Osteocyte (in vitro differentiated cells): ENCODE measurements at regions not wholly inside any gene's neighbourhood (a gene's known extent, or its start where the extent isn't known, plus 50 kb on each side); places are given as distances from the start of the nearest gene placed in this dataset.

ENCODE experiments used
- DNase-seq: peaks from one replicate; pipeline ENCODE4 v3.0.0; 2021; ENCODE audit warnings: mixed read lengths; ENCODE audit not compliant: unreplicated experiment; ENCODE audit errors: extremely low spot score
- H3K27ac Mint-ChIP-seq: one replicate; pipeline ENCODE4 v1.8.0; 2021; ENCODE audit warnings: mild to moderate bottlenecking, mixed read lengths; ENCODE audit not compliant: unreplicated experiment
- H3K27me3 Mint-ChIP-seq: one replicate; pipeline ENCODE4 v1.8.0; 2021; ENCODE audit warnings: mixed read lengths; ENCODE audit not compliant: unreplicated experiment
- H3K36me3 Mint-ChIP-seq: one replicate; pipeline ENCODE4 v1.8.0; 2021; ENCODE audit warnings: mixed read lengths; ENCODE audit not compliant: unreplicated experiment
- H3K4me1 Mint-ChIP-seq: one replicate; pipeline ENCODE4 v1.8.0; 2021; ENCODE audit warnings: mixed read lengths; ENCODE audit not compliant: unreplicated experiment
- H3K4me3 Mint-ChIP-seq: one replicate; pipeline ENCODE4 v1.8.0; 2021; ENCODE audit warnings: mild to moderate bottlenecking, moderate library complexity, mixed read lengths; ENCODE audit not compliant: unreplicated experiment
- H3K9me3 Mint-ChIP-seq: one replicate; pipeline ENCODE4 v1.8.0; 2021; ENCODE audit warnings: mixed read lengths; ENCODE audit not compliant: unreplicated experiment
- TF ChIP-seq, protein P1 (sequence below): fragments of 200-600 bp; sonication (generic); IDR thresholded peaks from 2 replicates; pipeline ENCODE4 v1.5.0; 2021; ENCODE audit warnings: antibody characterized with exemption, mild to moderate bottlenecking, moderate library complexity

DNA sequence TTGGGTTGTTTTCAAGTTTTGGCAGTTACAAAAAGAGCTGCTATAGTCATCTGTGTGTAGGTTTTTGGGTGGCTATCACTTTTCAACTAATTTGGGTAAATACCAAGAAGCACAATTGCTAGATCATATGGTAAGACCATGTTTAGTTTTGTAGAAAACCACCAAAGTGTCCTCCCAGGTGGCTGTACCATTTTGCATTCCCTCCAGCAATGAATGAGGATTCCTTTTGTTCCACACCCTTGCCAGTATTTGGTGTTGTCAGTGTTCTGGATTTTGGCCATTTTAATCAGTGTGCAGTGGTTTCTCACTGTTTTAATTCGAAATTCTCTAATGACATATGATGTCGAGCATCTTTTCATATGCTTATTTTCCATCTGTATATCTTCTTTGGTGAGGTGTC is 457.5 kb upstream of the ARID1B start:
- H3K27me3 Mint-ChIP-seq: peaks cover 26% of the 10 kb centered on the region
- DNase-seq: no peak
- H3K4me3 Mint-ChIP-seq: no peak overlapping the region
- TF ChIP-seq, protein P1, sequence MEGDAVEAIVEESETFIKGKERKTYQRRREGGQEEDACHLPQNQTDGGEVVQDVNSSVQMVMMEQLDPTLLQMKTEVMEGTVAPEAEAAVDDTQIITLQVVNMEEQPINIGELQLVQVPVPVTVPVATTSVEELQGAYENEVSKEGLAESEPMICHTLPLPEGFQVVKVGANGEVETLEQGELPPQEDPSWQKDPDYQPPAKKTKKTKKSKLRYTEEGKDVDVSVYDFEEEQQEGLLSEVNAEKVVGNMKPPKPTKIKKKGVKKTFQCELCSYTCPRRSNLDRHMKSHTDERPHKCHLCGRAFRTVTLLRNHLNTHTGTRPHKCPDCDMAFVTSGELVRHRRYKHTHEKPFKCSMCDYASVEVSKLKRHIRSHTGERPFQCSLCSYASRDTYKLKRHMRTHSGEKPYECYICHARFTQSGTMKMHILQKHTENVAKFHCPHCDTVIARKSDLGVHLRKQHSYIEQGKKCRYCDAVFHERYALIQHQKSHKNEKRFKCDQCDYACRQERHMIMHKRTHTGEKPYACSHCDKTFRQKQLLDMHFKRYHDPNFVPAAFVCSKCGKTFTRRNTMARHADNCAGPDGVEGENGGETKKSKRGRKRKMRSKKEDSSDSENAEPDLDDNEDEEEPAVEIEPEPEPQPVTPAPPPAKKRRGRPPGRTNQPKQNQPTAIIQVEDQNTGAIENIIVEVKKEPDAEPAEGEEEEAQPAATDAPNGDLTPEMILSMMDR: no peak
- H3K4me1 Mint-ChIP-seq: no peaks in the 10 kb centered on the region
- no peaks in the 10 kb centered on the region for H3K36me3 Mint-ChIP-seq
- peaks cover 11% of the 10 kb centered on the region for H3K9me3 Mint-ChIP-seq
- no peak overlapping the region for H3K27ac Mint-ChIP-seq

DNA sequence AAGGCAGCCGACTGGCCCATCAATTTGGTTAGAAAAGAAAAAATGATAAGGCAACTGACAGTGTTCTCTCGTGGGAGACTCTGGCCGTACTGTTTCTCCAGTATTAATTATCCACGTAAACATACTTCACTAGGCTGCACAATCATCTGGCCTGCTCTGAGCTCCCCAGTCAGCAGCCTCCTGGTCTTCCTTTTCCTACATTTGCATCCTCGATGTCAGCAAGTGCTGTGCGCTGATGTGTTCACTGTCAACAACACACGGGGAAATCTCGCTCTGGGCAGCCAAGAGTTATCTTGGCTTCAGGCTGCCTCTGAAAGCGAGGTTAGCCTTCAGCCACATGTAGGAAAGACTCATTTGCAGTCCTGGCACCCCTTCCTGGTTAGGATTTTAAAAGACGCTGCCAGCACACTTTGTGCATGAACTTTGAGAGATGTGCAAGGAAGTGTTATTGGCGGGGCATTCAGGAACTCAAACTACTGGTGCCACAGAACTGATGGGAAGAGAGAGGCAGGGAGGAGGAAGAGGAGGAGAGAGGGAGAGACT is 460.5 kb upstream of the ARID1B start:
- no peaks in the 10 kb centered on the region for H3K36me3 Mint-ChIP-seq
- H3K9me3 Mint-ChIP-seq: no peaks in the 10 kb centered on the region
- H3K4me1 Mint-ChIP-seq: no peaks in the 10 kb centered on the region
- TF ChIP-seq, protein P1: no peak
- no peak for DNase-seq
- H3K4me3 Mint-ChIP-seq: no peak overlapping the region
- H3K27me3 Mint-ChIP-seq: peaks cover 14% of the 10 kb centered on the region
- no peak overlapping the region for H3K27ac Mint-ChIP-seq

- no peaks in the 10 kb centered on the region for H3K36me3 Mint-ChIP-seq
- TF ChIP-seq, protein P1: no peak
- peaks cover 6% of the 10 kb centered on the region for H3K27me3 Mint-ChIP-seq
- DNase-seq: no peak
- no peak overlapping the region for H3K4me3 Mint-ChIP-seq
- H3K4me1 Mint-ChIP-seq: no peaks in the 10 kb centered on the region
- no peak overlapping the region for H3K27ac Mint-ChIP-seq
- no peaks in the 10 kb centered on the region for H3K9me3 Mint-ChIP-seq
Measured at GRCh38 chr6:156315146-156315545, 462.0 kb upstream of the ARID1B start.

- TF ChIP-seq, protein P1: no peak
- H3K36me3 Mint-ChIP-seq: no peaks in the 10 kb centered on the region
- no peaks in the 10 kb centered on the region for H3K9me3 Mint-ChIP-seq
- no peak for DNase-seq
- no peak overlapping the region for H3K27ac Mint-ChIP-seq
- no peaks in the 10 kb centered on the region for H3K27me3 Mint-ChIP-seq
- no peaks in the 10 kb centered on the region for H3K4me1 Mint-ChIP-seq
- H3K4me3 Mint-ChIP-seq: no peak overlapping the region
Measured at GRCh38 chr6:156313037-156313436, 464.1 kb upstream of the ARID1B start.

DNA sequence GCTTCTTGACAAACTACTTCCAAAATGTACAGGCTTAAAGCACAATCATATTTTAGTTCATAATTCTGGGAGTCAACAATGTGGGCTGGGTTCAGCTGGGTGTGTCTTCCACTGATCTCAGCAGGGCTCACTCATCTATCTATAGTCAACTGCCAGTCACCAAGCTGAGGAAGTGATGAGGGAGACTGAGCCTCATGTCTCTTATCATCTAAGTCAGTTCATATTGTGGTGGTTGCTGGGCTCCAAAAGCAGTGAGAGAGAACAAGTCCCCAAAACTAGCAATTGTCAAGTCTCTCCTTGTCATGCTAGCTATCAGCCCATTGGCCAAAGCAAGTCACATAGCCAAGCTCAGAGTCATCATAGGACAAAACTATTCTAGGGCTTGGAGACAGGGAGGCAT is 465.9 kb upstream of the ARID1B start:
- Mint-ChIP-seq H3K36me3 (no peaks in the 10 kb centered on the region), H3K27me3 (no peaks in the 10 kb centered on the region), H3K4me1 (no peaks in the 10 kb centered on the region), H3K4me3 (no peak overlapping the region), H3K27ac (no peak overlapping the region), H3K9me3 (no peaks in the 10 kb centered on the region)
- DNase-seq: no peak
- TF ChIP-seq, protein P1: no peak
